GM18517 (cell line): ENCODE measurements at regions not wholly inside any gene's neighbourhood (a gene's known extent, or its start where the extent isn't known, plus 50 kb on each side); places are given as distances from the start of the nearest gene placed in this dataset.
"Not testable (repeated sequence)": the region's sequence is repeated elsewhere in the genome, so short reads cannot be mapped to it uniquely, and the experiment has no call there.

Experiments used
- ATAC-seq: cut with Tn5 transposase; IDR thresholded peaks from one replicate; pipeline ENCODE4 v1.9.1; 2021; ENCODE audit warnings: mild to moderate bottlenecking, moderate library complexity; ENCODE audit not compliant: unreplicated experiment

DNA sequence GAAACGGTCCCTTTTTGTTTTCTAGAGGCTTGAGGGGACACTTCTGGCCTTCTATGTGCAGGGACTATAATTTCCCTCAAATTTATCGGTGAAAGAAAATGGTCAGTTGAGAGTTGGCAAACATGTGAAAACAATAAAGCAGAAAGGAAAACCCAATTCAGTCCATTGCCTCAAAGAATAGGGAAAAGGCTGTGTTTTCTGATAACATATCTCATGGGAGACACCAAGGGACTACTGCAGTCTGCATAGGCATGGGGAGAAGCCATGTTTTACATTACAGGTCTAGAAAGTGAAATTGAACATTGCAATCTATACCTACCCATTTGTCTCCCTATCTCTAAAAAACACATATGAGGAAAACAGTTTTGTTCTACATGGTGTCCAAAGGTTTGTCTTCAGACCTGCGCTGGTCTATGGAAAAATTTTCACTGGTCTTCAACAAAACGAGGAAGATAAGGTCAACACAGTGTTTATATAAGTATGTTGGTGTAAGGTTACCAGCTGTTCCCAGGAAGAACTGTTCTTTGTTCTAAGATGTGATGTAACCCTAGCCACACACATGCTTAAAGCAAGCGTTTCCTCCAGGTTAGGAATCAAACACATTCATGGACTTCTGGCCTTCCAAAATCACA, 179.7 kb downstream of the MREG start:
- ATAC-seq = no peak

DNA sequence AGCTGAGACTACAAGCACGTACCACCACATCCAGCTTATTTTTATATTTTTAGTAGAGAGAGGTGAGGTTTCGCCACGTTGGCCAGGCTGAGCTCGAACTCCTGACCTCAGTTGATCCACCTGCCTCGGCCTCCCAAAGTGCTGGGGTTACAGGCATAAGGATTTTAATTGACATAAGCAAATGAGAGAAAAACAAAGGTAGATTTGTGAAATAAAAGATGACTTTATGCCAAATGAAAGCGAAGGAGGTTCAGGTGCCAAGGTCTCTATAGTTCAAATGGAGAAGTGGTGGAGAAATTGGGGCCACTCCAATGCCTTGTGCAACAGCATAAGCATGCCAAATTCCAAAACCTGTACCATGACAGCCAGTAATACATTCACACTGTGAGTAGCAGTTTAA, 180.6 kb downstream of the MREG start:
- no peak for ATAC-seq

DNA sequence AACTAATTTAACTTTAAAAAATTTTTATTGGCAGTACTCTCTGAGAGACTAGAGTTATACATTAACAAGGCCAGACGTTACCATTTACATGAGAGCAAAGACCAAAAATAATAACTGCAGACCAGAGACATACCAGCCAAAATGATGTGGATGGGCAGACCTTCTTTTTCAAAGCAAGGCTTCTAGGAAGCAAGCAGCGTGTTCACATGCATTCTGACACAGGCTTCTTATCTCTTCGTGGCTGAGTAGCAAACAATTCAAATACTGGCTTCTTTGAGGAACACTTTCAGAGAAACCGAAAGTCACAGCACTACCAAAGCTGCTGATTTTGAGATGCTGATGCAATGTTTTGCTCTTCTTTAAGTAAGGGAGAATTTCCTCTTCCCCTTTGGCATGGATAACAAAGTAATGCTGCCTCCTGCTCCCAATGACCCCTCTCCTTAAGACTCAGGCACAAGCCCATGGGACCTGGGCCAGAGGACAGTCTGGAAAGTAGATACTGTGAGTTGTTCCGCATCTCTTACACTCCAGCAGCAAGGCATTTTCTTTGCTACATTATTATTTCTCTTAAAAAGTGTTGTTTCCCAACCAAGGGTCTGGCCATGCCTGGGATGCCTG, 181.9 kb downstream of the MREG start:
- no peak for ATAC-seq

DNA sequence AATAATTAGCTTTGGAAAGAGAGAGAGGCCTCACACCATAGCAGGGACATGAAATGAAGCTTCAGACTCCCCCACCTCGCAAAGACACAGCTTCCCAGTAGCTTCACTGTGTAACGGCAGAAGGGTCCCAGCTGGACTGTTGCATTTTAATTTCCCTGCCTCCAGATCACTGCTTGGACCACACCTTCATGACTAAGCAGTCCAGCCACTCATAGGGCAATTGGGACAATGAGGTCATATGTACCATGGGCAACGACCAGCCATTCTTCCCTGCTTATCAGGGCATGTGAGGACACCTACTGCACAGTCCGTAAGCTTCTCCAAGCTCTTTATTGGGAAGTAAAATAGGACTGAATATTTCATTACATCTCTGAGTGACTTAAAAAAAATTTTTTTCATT, 183.0 kb downstream of the MREG start:
- ATAC-seq = no peak

DNA sequence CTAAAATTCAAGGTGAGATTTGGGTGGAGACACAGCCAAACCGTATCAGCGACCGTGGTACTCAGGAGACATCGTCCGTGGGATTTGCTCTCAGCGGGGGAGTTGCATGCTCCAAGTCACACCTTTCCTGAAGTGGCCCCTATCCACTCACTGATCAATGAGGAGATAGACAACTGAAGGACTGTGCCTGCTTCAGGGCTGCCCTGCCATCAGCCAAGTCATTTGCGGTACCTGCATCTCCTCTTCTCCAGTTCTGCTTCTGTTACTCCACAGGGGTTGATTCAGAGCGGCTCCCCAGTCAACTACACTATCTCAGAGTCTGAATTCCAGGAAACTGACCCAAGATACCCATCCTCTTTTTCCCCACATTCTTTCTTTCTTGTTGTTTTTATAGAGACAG, 184.1 kb downstream of the MREG start:
- no peak for ATAC-seq

DNA sequence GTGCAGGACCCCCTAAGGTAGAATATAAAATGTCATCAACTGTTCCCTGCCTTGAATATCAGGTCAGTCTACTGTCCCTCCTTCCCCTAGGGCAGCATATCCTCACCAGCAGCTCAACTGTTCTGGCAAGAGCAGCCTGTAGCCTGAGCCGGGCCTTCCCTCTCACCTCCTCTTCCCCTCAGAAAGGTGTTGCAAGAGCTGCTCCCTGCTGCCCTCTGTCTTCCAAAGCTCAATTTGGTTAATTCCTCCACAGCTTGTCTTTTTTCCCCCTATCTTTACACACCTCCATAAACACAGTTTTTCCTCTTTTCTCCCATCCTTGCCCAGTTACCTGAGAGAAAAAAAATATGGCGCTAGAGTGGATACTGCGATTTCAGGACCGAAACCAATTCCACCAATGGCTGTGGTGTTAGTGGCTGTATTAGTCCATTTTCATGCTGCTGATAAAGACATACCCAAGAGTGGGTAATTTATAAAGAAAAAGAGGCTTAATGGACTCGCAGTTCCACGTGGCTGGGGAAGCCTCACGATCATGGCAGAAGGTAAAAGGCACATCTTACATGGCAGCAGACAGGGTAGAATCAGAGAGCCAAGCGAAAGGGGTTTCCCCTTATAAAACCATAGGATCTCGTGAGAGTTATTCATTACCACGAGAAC, 184.7 kb downstream of the MREG start:
- peak; percentile 77 for ATAC-seq

DNA sequence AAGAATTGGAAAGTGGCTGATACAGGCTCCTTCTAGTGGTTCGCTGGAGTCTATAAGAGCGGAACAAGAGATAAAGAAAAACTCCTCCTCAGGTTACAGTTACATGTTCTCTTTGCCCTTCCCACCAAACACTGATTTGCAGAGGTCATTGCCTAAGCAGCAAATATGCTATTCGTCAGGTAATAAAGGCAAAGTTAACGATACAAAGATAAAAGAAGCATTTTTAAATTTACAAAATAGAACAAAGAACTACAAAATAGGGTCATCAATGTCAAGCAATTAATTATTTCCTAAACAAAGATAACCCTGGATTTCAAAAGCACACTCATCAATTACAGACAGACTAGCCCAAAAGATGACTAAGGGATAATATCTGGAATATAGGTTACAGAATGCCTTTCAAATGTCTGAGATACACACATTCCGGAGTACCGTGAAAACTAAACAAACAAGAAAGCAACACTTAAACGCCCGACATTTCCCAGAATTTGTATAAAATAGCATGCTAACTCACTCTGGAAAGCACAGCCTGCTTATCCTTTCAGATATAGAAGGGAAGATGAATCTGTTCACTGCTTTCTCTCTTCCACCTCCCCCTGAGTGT, 186.4 kb downstream of the MREG start:
- ATAC-seq = no peak

DNA sequence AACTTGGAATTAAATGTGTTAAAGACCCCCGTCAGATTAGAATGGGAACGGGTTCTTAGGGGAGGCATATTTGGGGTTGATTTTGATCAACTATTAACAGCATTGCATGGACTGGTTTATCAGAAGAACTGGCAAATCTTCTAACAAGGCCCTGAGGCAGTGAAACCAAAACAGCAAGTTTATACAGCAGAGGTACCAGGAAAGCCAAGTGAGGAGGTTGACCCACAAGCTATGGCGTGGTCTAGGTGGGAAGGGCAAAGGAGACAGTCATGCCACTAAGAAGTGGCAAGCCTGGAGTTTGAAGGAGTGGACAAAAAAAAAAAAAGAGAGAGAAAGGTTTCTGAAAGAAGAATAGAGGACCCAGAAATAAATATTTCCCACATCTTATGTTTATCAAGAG, 187.0 kb downstream of the MREG start:
- ATAC-seq = no peak

DNA sequence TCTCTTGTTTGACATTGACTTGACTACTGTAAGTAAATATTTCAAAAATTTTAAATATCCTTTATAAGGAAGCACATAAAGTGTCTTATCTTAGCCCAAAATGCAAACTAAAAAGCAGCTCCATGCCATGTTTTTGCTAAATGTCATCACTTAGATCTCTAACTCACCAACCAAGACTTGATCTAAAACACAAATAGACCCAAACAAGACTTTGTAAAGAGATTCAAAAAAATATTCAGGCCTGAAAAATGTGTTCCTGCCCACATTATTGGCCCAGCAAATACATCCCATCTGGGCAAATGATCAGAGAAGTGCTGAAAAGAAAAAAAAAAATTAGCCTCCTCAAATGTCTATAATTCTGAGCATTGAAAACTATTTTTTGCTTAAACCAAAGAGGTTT, 187.6 kb downstream of the MREG start:
- ATAC-seq = no peak

DNA sequence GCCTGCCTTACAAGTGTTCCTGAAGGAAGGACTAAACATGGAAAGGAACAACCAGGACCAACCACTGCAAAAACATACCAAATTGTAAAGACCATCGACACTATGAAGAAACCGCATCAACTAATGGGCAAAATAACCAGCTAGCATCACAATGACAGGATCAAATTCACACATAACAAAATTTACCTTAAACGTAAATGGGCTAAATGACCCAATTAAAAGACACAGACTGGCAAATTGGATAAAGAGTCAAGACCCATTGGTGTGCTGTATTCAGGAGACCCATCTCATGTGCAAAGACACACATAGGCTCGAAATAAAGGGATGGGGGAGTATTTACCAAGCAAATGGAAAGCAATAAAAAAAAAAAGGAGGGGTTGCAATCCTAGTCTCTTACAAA, 192.1 kb downstream of the MREG start:
- not testable (repeated sequence) for ATAC-seq

DNA sequence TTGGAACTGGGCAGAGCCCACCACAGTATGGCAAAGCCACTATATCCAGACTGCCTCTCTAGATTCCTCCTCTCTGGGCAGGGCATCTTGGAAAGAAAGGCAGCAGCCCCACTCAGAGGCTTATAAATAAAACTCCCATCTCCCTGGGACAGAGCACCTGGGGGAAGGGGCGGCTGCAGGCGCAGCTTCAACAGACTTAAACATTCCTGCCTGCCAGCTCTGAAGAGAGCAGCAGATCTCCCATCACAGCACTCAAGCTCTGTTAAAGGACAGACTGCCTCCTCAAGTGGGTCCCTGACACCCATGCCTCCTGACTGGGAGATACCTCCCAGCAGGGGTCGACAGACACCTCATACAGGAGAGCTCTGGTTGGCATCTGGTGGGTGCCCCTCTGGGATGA, 193.6 kb downstream of the MREG start:
- not testable (repeated sequence) for ATAC-seq

DNA sequence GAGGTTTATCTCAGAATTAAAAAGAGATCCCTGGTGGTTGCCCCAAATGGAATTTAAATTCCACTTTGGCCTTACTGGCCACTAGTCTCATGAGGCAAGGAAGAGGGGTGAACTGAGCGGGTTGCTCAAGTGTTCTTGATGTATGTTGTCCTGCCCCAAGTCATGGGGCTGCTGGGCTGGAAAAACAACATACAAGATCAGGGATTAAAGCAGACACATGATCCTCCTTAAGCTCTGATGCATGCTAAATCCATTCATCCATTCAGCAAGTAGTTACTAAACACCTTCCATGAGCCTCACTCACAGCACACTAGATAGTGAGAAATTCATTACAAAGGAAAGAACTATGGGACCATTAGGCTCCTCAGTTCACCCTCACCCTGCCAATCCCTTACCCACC, 196.3 kb downstream of the MREG start:
- no peak for ATAC-seq

DNA sequence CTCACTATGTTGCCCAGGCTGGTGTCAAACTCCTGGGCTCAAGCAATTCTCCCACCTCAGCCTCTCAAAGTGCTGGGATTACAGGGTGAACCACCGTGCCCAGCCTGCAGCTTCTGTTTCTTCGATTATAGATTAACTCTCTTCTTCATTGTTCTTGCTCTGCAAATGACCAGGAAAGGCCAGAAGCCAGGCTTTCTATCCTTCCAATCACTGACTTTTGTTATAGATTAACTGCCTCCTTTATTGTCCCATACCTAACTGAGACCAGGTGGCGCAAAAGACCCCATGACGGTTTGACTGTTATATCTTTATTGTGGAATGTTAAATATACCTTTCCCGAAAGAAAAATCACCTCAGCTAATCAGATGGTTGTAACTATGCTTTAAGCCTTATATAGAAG, 196.9 kb downstream of the MREG start:
- no peak for ATAC-seq

DNA sequence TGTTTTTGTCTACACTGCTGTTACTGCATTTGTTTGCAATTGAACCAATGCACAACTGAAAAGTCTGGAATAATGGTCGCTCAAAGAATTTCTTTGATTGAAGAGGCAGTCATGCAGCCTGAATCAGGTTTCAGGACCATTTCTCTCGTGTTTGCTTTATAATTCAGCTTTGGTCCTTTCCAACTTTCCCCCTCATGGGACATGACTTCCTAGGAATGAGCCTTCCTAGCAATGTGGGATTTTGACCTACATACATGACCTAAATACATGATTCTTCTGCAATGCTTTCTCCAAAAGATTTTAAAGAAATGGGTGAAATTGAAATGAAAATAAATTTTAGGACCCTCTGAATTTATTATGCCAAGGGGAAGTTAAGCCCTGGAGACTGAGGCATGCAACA, 197.4 kb downstream of the MREG start:
- no peak for ATAC-seq

DNA sequence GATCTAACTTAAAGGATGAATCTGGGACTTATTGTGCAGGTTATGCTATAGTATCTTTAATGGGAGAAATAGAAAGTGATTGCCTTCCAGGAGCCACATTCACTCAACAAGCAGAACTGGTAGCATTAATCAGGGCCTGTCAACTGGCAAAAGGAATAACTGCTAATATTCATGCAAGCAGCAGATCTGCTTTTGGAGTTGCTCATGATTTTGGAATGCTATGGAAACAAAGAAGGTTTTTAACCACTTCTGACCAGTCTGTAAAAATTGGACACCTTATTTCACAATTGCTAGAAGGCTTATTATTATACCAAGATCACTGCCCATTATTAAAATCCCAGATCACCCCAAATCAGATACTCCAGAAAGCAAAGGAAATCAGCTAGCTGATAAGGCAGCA, 200.4 kb downstream of the MREG start:
- ATAC-seq = no peak

DNA sequence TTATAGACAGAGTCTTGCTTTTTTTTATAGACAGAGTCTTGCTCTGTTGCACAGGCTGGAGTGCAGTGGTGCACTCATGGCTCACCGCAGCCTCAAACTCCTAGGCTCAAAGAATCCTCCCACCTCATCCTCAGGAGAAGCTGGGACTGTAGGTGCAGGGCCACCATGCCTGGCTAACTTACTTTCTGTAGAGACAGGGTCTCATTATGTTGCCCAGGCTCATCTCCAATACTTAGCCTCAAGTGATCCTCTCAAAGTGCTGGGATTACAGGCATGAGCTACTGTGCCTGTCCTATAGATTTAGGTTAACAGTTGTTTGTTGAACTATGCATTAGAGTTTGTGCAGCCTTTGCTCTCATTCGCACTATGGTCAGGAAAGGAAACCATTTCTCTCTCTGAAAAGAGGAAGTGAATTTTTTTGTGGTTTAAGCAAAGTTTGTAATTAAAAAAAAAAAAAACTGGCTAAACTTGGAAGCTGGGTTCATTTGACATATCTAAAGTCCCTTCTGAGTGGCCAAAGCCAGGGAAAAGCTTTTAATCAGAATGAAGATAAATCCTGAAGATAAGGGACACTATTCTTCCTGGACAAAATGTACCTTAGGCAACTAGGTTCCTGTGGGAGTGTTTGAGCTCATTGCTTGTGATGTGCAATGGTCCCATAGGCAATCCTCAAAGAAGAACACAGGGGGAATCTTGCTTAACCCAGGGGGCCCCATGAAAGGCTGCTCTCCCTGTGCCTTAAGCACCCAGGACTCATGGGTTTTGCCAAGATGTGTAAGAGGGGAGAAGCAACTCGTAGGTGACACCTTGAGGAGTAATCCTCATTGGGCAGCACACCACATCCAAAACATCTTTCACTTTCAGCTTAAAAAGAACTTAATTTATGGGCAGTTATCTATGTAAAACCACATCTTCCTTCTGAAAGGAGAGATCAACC, 201.7 kb downstream of the MREG start:
- ATAC-seq = peak; percentile 97

DNA sequence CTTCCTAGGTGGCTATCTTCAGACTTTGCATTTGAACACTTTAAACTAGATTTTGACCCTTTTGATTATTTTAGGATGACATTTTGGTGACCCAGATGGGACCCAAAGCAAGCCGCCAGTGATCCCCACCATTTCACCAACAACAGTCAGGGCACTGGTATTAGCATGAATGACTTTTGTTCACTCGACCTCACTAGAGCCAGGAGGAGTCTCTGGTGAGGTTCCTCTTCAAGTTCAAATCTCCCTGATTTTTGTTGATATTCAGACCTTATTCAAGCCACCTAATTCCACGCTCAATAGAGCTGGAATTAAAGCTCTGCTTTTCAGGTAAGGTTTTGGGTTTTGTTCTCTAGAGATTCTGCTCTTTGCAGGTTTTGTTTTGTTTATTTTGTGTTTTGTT, 202.3 kb downstream of the MREG start:
- peak; percentile 31 for ATAC-seq

DNA sequence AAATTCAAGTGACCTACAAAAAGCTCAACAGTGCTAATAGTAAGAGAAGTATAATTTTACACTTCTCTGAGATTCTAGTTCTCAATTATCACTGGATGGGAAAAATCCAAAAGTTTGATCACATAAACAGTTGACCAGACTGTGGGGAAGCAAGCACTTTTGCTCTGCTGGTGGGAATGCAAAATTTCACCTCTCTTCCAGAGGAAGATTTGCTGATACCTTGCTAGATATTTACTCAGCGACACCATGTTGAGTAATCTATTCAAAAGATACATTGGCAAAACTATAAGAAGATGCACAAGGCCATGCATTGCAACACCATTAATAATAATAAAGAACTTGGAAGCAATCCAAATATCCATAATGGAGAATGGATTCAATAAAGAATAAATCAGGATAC, 204.4 kb downstream of the MREG start:
- ATAC-seq = no peak

DNA sequence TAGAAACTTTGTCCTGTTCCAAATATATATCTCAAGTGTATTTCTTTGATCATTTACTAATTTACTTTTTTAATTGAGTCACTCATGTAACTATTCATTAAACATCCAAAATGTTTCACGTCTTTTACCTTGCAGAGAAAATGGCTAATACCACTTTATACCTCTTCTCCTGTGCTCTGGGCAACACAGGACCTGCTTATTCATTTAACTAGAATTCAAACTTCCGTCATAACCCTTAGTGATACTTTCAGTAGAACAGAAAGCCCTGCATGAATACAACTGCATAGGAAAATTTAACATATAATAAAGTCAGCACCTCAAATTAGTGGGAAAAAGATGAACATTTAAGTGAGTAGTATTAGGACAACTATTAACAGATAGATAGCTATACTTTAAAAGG, 205.2 kb downstream of the MREG start:
- no peak for ATAC-seq

DNA sequence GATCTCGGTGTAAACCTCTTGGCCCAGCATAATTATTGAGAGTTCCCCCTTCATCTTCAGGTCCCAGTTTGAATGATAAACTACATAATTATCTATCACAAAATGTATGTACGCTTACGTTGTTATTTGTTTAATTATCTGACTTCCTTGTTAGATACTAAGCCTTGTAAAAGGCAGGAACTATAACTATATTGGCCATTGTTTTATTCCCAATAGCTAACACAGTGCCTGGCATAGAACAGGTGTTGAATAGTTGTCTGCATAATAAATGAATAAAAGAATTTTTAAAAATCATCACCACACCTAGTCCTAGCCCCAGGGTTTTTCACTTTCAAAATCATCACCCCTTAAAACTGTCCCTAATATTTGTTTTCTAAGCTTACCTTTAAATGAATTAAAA, 207.9 kb downstream of the MREG start:
- ATAC-seq = no peak

DNA sequence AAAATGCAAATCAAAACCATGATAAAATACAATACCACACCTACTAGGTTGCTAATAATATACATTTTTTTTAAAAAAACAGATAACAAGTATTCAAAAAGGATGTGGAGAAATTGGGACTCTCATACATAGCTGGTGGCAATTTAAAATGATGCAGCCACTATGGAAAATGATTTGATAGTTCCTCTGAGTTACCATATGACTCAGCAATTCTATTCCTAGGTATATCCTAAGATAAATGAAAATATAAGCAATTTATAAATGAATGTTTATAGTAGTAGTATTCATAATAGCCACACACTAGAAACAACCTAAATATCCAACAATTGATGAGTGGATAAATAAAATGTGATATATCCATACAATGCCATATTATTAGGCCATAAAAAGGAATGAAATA, 210.2 kb downstream of the MREG start:
- ATAC-seq = no peak
